HFFc6 (cell line): ENCODE measurements at regions not wholly inside any gene's neighbourhood (a gene's known extent, or its start where the extent isn't known, plus 50 kb on each side); places are given as distances from the start of the nearest gene placed in this dataset.

Experiments
- DNase-seq: peaks from one replicate; pipeline ENCODE4 v3.0.0-alpha.2; 2018
- H3K27ac Mint-ChIP-seq: 2 replicates; pipeline ENCODE4 v1.8.0; 2020; ENCODE audit warnings: mild to moderate bottlenecking, mixed read lengths
- H3K27me3 Mint-ChIP-seq: 2 replicates; pipeline ENCODE4 v1.8.0; 2021; ENCODE audit warnings: mild to moderate bottlenecking, moderate library complexity, mixed read lengths; ENCODE audit not compliant: insufficient read depth
- H3K36me3 Mint-ChIP-seq: 2 replicates; pipeline ENCODE4 v1.8.0; 2021; ENCODE audit warnings: low read depth, mixed read lengths
- H3K4me1 Mint-ChIP-seq: 2 replicates; pipeline ENCODE4 v1.8.0; 2020; ENCODE audit warnings: low read depth, mixed read lengths
- H3K4me3 Mint-ChIP-seq: 2 replicates; pipeline ENCODE4 v1.8.0; 2020; ENCODE audit warnings: mild to moderate bottlenecking, moderate library complexity, mixed read lengths
- H3K9me3 Mint-ChIP-seq: 2 replicates; pipeline ENCODE4 v1.8.0; 2020; ENCODE audit warnings: mild to moderate bottlenecking, mixed read lengths
- TF ChIP-seq, protein P1 (sequence below): fragments of 200-600 bp; sonication (generic); IDR thresholded peaks from 2 replicates; pipeline ENCODE4 v1.5.0; 2021; ENCODE audit warnings: antibody characterized with exemption, mild to moderate bottlenecking

- TF ChIP-seq, protein P1, sequence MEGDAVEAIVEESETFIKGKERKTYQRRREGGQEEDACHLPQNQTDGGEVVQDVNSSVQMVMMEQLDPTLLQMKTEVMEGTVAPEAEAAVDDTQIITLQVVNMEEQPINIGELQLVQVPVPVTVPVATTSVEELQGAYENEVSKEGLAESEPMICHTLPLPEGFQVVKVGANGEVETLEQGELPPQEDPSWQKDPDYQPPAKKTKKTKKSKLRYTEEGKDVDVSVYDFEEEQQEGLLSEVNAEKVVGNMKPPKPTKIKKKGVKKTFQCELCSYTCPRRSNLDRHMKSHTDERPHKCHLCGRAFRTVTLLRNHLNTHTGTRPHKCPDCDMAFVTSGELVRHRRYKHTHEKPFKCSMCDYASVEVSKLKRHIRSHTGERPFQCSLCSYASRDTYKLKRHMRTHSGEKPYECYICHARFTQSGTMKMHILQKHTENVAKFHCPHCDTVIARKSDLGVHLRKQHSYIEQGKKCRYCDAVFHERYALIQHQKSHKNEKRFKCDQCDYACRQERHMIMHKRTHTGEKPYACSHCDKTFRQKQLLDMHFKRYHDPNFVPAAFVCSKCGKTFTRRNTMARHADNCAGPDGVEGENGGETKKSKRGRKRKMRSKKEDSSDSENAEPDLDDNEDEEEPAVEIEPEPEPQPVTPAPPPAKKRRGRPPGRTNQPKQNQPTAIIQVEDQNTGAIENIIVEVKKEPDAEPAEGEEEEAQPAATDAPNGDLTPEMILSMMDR = no peak
- no peak overlapping the region for H3K4me3 Mint-ChIP-seq
- no peaks in the 10 kb centered on the region for H3K36me3 Mint-ChIP-seq
- peaks cover 17% of the 10 kb centered on the region for H3K27me3 Mint-ChIP-seq
- H3K27ac Mint-ChIP-seq = no peak overlapping the region
- DNase-seq = no peak
- H3K9me3 Mint-ChIP-seq = no peaks in the 10 kb centered on the region
- no peaks in the 10 kb centered on the region for H3K4me1 Mint-ChIP-seq
Measured at GRCh38 chr20:60148885-60149284, 190.7 kb downstream of the CDH26 start.

DNA sequence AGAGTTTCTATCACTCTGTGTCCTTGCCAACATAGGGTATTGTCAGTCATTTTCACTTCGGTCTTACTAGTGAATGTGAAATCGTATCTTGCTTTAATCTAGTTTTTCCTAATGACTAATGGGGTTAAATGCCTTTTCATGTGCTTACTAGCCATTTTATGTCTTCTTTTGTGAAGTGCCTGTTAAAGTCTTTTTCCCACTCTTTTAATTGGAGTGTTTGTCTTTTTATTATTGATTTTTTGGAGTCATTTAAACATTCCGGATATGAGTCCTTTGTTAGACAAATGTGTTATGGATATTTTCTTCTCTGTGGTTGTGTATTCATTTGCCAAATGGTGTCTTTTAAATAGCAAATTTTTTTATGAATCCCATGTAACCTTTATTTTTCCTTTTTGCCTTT, 194.6 kb downstream of the CDH26 start:
- TF ChIP-seq, protein P1 = no peak
- Mint-ChIP-seq H3K4me1 (no peaks in the 10 kb centered on the region), H3K36me3 (no peaks in the 10 kb centered on the region), H3K27ac (no peak overlapping the region), H3K4me3 (no peak overlapping the region), H3K9me3 (no peaks in the 10 kb centered on the region), H3K27me3 (peaks cover 8% of the 10 kb centered on the region)
- DNase-seq = no peak

- no peak overlapping the region for H3K4me3 Mint-ChIP-seq
- no peak for DNase-seq
- no peaks in the 10 kb centered on the region for H3K36me3 Mint-ChIP-seq
Measured at GRCh38 chr20:60160451-60161145, 202.4 kb downstream of the CDH26 start.

GRCh38 chr20:60167812-60168211, 209.6 kb downstream of the CDH26 start:
- DNase-seq = no peak
- Mint-ChIP-seq H3K36me3 (no peaks in the 10 kb centered on the region), H3K27me3 (no peaks in the 10 kb centered on the region), H3K27ac (no peak overlapping the region), H3K4me3 (no peak overlapping the region), H3K9me3 (no peaks in the 10 kb centered on the region), H3K4me1 (no peaks in the 10 kb centered on the region)
- TF ChIP-seq, protein P1 = no peak

More at GRCh38 chr20:60160451-60161145, 202.4 kb downstream of the CDH26 start:
- TF ChIP-seq, protein P1 = no peak
- Mint-ChIP-seq H3K27ac (no peak overlapping the region), H3K27me3 (peaks cover 2% of the 10 kb centered on the region; the same call in 1 of the 2 replicates), H3K4me1 (no peaks in the 10 kb centered on the region), H3K9me3 (no peaks in the 10 kb centered on the region)

DNA sequence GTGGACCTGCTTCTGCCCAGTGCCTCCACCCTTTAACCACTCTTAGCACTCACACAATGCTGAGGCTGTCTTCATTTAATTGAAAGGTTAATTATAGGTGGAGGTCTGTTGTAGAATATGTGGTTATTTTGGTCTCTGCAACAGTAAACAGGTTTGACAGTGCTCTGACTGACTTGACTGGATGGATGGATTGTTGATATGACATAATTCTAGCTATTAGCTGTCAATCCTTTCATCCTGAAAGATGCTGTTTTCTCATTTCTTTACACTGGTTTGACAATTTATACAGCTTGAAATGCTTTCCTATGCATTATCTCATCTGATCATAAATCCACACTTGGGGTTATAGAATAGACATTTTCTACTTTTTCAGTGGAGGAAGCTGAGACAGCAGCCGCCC, 210.7 kb downstream of the CDH26 start:
- no peak for DNase-seq
- Mint-ChIP-seq H3K4me3 (no peak overlapping the region), H3K27ac (no peak overlapping the region), H3K27me3 (no peaks in the 10 kb centered on the region), H3K36me3 (no peaks in the 10 kb centered on the region), H3K4me1 (no peaks in the 10 kb centered on the region), H3K9me3 (no peaks in the 10 kb centered on the region)
- TF ChIP-seq, protein P1 = no peak
